CD4-positive, alpha-beta memory T cell (primary cell): ENCODE measurements at regions not wholly inside any gene's neighbourhood (a gene's known extent, or its start where the extent isn't known, plus 50 kb on each side); places are given as distances from the start of the nearest gene placed in this dataset.

Source experiments
- CTCF ChIA-PET: fragments of 350-600 bp; sonication (Branson Sonifier 250); formaldehyde crosslinking; loops from one replicate; lab custom pipeline; 2021; ENCODE audit warnings: inconsistent platforms; ENCODE audit not compliant: partially characterized antibody; lab: Charles Lee
- POLR2A ChIA-PET: fragments of 350-600 bp; sonication (Branson Sonifier 250); formaldehyde crosslinking; loops from one replicate; lab custom pipeline; 2021; ENCODE audit not compliant: partially characterized antibody; lab: Charles Lee
- DNase-seq, 5 donors: peaks; one replicate each; pipeline versions ENCODE4 v3.0.0 to v3.0.0-alpha.2; 2020 to 2022; ENCODE audit warnings: mixed read lengths in 1 of 5
- H3K27ac ChIP-seq: one replicate; pipeline ENCODE4 v1.7.0; 2013; ENCODE audit warnings: low read depth, low read length
- H3K27me3 ChIP-seq: 2 replicates; pipeline ENCODE4 v1.7.0; 2013; ENCODE audit warnings: mild to moderate bottlenecking, low read length, moderate library complexity; ENCODE audit not compliant: insufficient read depth
- H3K36me3 ChIP-seq: 2 replicates; pipeline ENCODE4 v1.7.0; 2013; ENCODE audit warnings: mild to moderate bottlenecking, low read length, moderate library complexity; ENCODE audit not compliant: insufficient read depth
- H3K4me1 ChIP-seq: 2 replicates; pipeline ENCODE4 v1.7.0; 2013; ENCODE audit warnings: mild to moderate bottlenecking, low read length, moderate library complexity; ENCODE audit not compliant: insufficient read depth
- H3K4me3 ChIP-seq, 2 donors: one replicate each; pipeline ENCODE4 v1.7.0; 2013; ENCODE audit warnings: low read length in 2 of 2, mild to moderate bottlenecking in 1 of 2
- H3K9me3 ChIP-seq, 2 donors: one replicate each; pipeline ENCODE4 v1.7.0; 2013; ENCODE audit warnings: low read length in 2 of 2, control low read depth in 1 of 2; ENCODE audit not compliant: control insufficient read depth in 1 of 2
- H3K27ac Mint-ChIP-seq, 7 donors: one replicate each; pipeline ENCODE4 v1.8.0; 2020 to 2021; ENCODE audit warnings: mixed read lengths in 7 of 7, mild to moderate bottlenecking in 6 of 7, inconsistent platforms in 3 of 7, moderate library complexity in 3 of 7
- H3K27me3 Mint-ChIP-seq, 2 donors: one replicate each; pipeline ENCODE4 v1.8.0; 2020 to 2021; ENCODE audit warnings: mixed read lengths in 2 of 2
- H3K36me3 Mint-ChIP-seq, 2 donors: one replicate each; pipeline ENCODE4 v1.8.0; 2020 to 2021; ENCODE audit warnings: mixed read lengths in 2 of 2, inconsistent platforms in 1 of 2, mild to moderate bottlenecking in 1 of 2
- H3K4me1 Mint-ChIP-seq, 4 donors: one replicate each; pipeline ENCODE4 v1.8.0; 2020 to 2021; ENCODE audit warnings: mixed read lengths in 4 of 4, mild to moderate bottlenecking in 1 of 4
- H3K4me3 Mint-ChIP-seq, 8 donors: one replicate each; pipeline ENCODE4 v1.8.0; 2020 to 2021; ENCODE audit warnings: mixed read lengths in 8 of 8, mild to moderate bottlenecking in 7 of 8, moderate library complexity in 6 of 8, inconsistent platforms in 3 of 8
- H3K9me3 Mint-ChIP-seq, 8 donors: one replicate each; pipeline ENCODE4 v1.8.0; 2020 to 2021; ENCODE audit warnings: mixed read lengths in 8 of 8, mild to moderate bottlenecking in 5 of 8, inconsistent platforms in 3 of 8, moderate library complexity in 1 of 8
- intact Hi-C: fragments of 100-400 bp; cut with micrococcal nuclease; formaldehyde crosslinking; loops from one replicate; pipeline ENCODE4 v1.15.1; 2023

DNA sequence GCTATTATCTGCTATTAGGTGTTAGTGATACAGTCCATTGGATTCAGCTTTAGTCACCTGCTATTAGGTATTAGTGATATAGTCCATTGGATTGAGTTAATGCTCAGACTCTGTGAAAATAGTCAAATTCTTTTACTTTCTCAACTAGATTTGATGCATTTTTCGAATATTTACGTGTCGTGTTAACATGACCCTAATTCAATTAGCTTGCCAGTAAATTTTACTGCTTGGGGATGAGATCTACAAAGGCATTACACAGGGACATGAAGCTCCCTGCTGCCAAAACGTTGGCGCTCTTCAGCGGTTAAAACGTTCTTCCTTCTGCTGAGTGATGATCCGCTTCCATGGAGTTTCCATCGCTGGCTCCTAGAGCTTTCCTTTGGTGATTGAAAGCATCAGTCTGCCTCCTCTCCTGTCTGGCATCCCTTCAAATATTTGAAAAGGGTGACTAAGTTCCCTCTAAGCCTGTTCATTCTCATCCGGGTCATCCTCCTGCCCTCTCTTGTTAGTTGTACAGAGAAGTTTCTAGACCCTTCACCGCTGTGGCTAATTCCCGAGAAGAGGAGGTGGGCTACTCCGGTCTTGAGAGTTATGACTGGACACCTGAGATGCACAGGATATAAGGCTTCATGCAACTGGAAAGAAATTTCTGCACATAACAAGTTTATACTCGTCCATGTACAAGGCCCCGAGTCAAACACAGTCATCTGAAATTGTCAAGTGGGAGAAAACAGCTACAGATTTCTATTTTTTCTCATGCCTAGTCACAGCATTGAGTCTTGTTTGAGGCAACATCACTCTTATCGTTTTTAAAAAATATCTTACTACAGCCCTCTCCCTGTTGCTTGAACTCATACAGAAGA lies 254.0 kb downstream of the KLF6 start:
- H3K9me3 Mint-ChIP-seq = no peaks in the 10 kb centered on the region
- H3K27ac Mint-ChIP-seq = no peak overlapping the region
- Histone ChIP-seq H3K9me3 (no peaks in the 10 kb centered on the region), H3K4me1 (no peaks in the 10 kb centered on the region), H3K27ac (no peak overlapping the region), H3K27me3 (no peaks in the 10 kb centered on the region), H3K36me3 (no peaks in the 10 kb centered on the region), H3K4me3 (no peak overlapping the region)
- intact Hi-C loops = no loop called here
- no peaks in the 10 kb centered on the region for H3K36me3 Mint-ChIP-seq
- CTCF ChIA-PET = no interaction called here
- POLR2A ChIA-PET = no interaction called here
- H3K27me3 Mint-ChIP-seq = peaks cover 0 to 3% of the 10 kb centered on the region in 2 donors
- H3K4me3 Mint-ChIP-seq = no peak overlapping the region
- peaks cover 0 to 2% (median 0%) of the 10 kb centered on the region in 4 donors for H3K4me1 Mint-ChIP-seq
- no peak for DNase-seq

DNA sequence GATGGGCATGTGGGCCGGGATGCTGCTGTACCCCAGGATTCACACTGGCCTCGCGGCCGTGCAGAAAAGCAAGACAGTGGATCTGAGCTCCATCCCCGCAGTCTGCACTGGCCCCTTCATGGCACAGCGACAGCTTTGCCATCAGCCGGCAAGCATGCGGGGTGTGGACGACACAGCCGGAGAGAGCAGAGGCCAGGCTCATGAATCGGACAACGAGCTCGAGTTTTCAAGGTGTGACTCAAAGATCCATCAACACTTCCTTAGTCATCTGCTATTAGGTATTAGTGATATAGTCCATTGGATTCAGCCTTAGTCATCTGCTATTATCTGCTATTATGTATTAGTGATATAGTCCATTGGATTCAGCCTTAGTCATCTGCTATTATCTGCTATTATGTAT lies 254.7 kb downstream of the KLF6 start:
- Histone ChIP-seq H3K36me3 (no peaks in the 10 kb centered on the region), H3K4me3 (no peak overlapping the region), H3K27ac (no peak overlapping the region), H3K9me3 (no peaks in the 10 kb centered on the region), H3K4me1 (no peaks in the 10 kb centered on the region), H3K27me3 (no peaks in the 10 kb centered on the region)
- ChIA-PET POLR2A (no interaction called here), CTCF (no interaction called here)
- Mint-ChIP-seq H3K36me3 (no peaks in the 10 kb centered on the region), H3K4me1 (peaks cover 0 to 2% (median 0%) of the 10 kb centered on the region in 4 donors), H3K27ac (no peak overlapping the region), H3K9me3 (no peaks in the 10 kb centered on the region), H3K4me3 (no peak overlapping the region), H3K27me3 (peaks cover 0 to 3% of the 10 kb centered on the region in 2 donors)
- DNase-seq = no peak
- intact Hi-C loops = no loop called here

DNA sequence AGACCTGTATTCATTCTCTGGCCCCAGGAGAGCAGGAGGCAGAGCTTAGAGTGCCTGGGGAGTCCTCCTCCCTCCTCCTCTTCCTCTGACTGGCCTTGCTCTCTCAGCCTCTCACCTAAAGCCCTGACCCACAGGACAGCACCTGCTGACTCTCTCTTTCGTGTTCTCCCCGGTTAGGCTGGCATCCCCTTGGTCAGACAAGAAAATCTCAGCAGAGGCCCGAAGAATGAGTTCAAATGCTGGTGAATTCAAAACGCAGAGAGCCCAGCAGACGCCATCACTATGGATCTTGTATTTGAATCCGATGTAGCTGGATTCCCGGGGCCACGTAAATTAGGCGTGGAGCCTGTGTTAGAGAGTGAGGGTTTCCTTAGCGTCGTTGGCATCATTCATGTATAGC lies 255.3 kb downstream of the KLF6 start:
- ChIA-PET CTCF (no interaction called here), POLR2A (no interaction called here)
- H3K36me3 Mint-ChIP-seq = no peaks in the 10 kb centered on the region

DNA sequence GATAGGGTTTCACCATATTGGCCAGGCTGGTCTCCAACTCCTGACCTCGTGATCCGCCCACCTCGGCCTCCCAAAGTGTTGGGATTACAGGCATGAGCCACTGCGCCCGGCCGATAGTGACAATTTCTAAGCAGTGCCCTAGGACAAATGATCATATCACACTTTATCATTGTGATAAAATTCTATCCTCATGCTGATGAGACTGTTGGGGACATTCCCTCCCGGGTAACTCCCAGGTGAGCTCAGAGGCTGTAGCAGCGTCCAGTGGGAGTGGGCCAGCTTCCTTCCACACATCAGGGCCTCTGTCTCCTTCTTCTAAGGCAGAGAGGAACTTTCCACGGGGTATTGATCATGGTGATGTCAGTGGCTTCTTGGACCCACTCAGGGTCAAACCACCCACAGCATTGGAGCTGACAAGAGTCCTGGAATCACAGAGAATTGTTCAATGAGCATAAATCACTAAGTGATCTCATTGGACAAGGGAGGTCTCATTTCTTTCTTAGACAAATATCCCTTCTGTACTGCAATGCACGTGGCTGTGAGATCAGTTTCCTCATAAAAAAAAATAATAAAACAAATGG lies 256.1 kb downstream of the KLF6 start:
- H3K27ac ChIP-seq = no peak overlapping the region
- no peak overlapping the region for H3K27ac Mint-ChIP-seq
- peaks cover 3% of the 10 kb centered on the region in 2 donors for H3K27me3 Mint-ChIP-seq
- H3K36me3 ChIP-seq = no peaks in the 10 kb centered on the region
- DNase-seq = no peak
- H3K4me1 Mint-ChIP-seq = peaks cover 0 to 2% (median 0%) of the 10 kb centered on the region in 4 donors
- CTCF ChIA-PET = no interaction called here
- intact Hi-C loops = no loop called here
- no peaks in the 10 kb centered on the region for H3K9me3 ChIP-seq
- H3K36me3 Mint-ChIP-seq = no peaks in the 10 kb centered on the region
- POLR2A ChIA-PET = no interaction called here
- no peak overlapping the region for H3K4me3 ChIP-seq
- no peaks in the 10 kb centered on the region for H3K4me1 ChIP-seq
- no peaks in the 10 kb centered on the region for H3K27me3 ChIP-seq
- H3K4me3 Mint-ChIP-seq = no peak overlapping the region
- H3K9me3 Mint-ChIP-seq = no peaks in the 10 kb centered on the region

More for the DNA sequence above, 255.3 kb downstream of the KLF6 start:
- no peaks in the 10 kb centered on the region for H3K36me3 ChIP-seq
- H3K27ac ChIP-seq = no peak overlapping the region
- no peak for DNase-seq
- Mint-ChIP-seq H3K4me1 (peaks cover 0 to 2% (median 0%) of the 10 kb centered on the region in 4 donors), H3K4me3 (no peak overlapping the region), H3K27me3 (peaks cover under 1 to 3% of the 10 kb centered on the region in 2 donors), H3K9me3 (no peaks in the 10 kb centered on the region), H3K27ac (no peak overlapping the region)
- intact Hi-C loops = no loop called here
- no peaks in the 10 kb centered on the region for H3K9me3 ChIP-seq
- no peak overlapping the region for H3K4me3 ChIP-seq
- H3K27me3 ChIP-seq = no peaks in the 10 kb centered on the region
- H3K4me1 ChIP-seq = no peaks in the 10 kb centered on the region

DNA sequence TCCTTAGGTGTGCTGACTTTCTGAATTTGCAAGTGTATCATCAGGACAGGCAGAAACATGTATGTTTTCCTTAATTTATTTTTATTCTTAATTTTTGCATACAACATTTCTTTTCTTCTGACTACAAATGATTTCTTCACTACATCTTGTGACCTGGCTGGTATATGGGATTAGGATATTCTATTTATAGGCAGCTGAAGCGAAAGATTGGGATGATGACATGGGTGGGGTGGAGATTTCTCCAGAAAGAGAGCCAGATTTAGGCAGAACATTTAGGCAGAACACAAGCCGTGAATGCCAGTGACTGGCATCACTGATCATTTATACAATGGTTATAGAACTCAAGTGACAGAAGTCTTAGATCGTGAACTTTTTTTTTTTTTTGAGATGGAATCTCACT lies 256.7 kb downstream of the KLF6 start:
- no peaks in the 10 kb centered on the region for H3K4me1 ChIP-seq
- peak overlapping the region in 1 of 7 donors; percentile 32 for H3K27ac Mint-ChIP-seq
- no peaks in the 10 kb centered on the region for H3K9me3 Mint-ChIP-seq
- H3K4me3 ChIP-seq = no peak overlapping the region
- H3K9me3 ChIP-seq = no peaks in the 10 kb centered on the region
- H3K4me3 Mint-ChIP-seq = no peak overlapping the region
- H3K4me1 Mint-ChIP-seq = peaks cover 0 to 2% (median 0%) of the 10 kb centered on the region in 4 donors
- no peaks in the 10 kb centered on the region for H3K36me3 Mint-ChIP-seq
- intact Hi-C loops = no loop called here
- ChIA-PET POLR2A (no interaction called here), CTCF (no interaction called here)
- H3K36me3 ChIP-seq = no peaks in the 10 kb centered on the region
- peaks cover 3% of the 10 kb centered on the region in 2 donors for H3K27me3 Mint-ChIP-seq
- H3K27ac ChIP-seq = no peak overlapping the region
- no peaks in the 10 kb centered on the region for H3K27me3 ChIP-seq
- no peak for DNase-seq

DNA sequence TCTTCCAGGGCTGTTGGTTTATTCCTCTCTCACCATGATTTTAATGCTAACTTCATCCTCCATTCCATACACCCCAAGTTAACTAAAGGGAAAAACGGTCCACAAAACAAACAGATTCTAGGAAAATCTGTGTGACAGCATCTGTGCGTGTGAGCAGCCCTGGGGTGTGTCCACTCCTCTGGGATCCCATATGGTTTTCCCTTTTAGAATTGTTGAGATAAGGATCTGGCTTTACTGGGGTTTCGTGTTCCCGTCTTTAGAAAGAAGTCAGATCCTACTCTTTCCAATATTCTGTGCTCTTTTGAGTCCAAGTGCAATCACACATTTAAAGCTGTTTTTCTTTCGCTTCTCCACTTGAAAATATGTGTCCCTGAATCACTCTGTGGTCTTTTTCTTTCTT lies 257.1 kb downstream of the KLF6 start:
- Histone ChIP-seq H3K27me3 (no peaks in the 10 kb centered on the region), H3K27ac (no peak overlapping the region), H3K4me3 (no peak overlapping the region), H3K36me3 (no peaks in the 10 kb centered on the region), H3K4me1 (no peaks in the 10 kb centered on the region), H3K9me3 (no peaks in the 10 kb centered on the region)
- Mint-ChIP-seq H3K27me3 (peaks cover 3% of the 10 kb centered on the region in 2 donors), H3K27ac (peak overlapping the region in 1 of 7 donors; percentile 32), H3K9me3 (no peaks in the 10 kb centered on the region), H3K4me1 (peaks cover 0 to 2% (median 0%) of the 10 kb centered on the region in 4 donors), H3K4me3 (no peak overlapping the region), H3K36me3 (no peaks in the 10 kb centered on the region)
- DNase-seq = no peak
- intact Hi-C loops = no loop called here
- CTCF ChIA-PET = no interaction called here
- POLR2A ChIA-PET = no interaction called here

DNA sequence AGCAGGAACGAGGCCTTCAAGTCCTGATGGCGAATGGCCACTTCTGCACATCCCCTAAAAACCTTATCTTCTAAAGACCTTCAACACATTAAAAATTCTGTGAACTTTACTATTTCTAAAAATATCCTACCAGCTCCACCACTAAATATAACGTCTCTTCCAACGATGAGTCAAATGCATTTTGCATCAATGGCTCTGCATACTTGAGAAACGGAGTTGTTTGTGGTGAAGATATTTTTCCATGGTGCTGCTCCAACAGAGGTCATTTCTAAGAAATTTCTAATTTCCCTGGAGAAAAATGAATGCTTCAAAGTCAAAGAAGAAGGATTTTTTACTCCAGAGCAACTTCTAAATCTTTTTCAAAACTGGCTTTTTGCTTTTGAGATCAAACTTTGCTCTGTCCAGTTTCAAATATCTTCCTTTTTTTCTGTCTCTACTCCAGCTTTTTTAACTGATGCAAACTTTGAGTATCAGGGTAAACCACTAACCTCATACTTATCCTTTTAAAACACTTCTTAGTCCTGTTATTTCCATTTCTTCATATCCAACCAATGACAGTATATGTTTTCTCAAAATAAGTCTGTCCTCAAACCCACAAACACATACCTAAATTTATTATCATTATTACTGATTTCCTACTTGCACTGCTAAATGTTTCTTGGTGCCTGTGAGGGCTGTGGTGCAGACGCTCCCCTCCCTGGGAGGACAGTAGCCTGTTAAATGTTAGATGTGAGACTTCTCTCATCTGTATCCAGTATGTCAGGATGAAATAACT lies 258.1 kb downstream of the KLF6 start:
- H3K27me3 Mint-ChIP-seq = peaks cover 3% of the 10 kb centered on the region in 2 donors
- H3K27ac ChIP-seq = no peak overlapping the region
- H3K4me3 Mint-ChIP-seq = no peak overlapping the region
- no peak for DNase-seq
- H3K27ac Mint-ChIP-seq = no peak overlapping the region
- ChIA-PET CTCF (no interaction called here), POLR2A (no interaction called here)
- intact Hi-C loops = no loop called here
- no peaks in the 10 kb centered on the region for H3K36me3 ChIP-seq
- no peaks in the 10 kb centered on the region for H3K9me3 Mint-ChIP-seq
- no peaks in the 10 kb centered on the region for H3K27me3 ChIP-seq
- H3K4me1 ChIP-seq = no peaks in the 10 kb centered on the region
- H3K4me1 Mint-ChIP-seq = peaks cover 0 to 2% (median 0%) of the 10 kb centered on the region in 4 donors
- no peaks in the 10 kb centered on the region for H3K36me3 Mint-ChIP-seq
- H3K9me3 ChIP-seq = no peaks in the 10 kb centered on the region
- H3K4me3 ChIP-seq = no peak overlapping the region
